HepG2 (cell line): ENCODE measurements at regions not wholly inside any gene's neighbourhood (a gene's known extent, or its start where the extent isn't known, plus 50 kb on each side); places are given as distances from the start of the nearest gene placed in this dataset.

Experiments
- ETV5 ChIP-seq: IDR thresholded peaks from 2 replicates; pipeline ENCODE4 v1.6.1; 2018; ENCODE audit warnings: missing biosample characterization, missing genetic modification reagents, inconsistent platforms, borderline replicate concordance
- FOXO4 ChIP-seq: sonication (generic); formaldehyde crosslinking; conservative IDR thresholded peaks from 2 replicates; pipeline ENCODE4 v1.8.1; 2023; ENCODE audit warnings: missing genetic modification reagents
- GLI4 ChIP-seq: sonication (generic); formaldehyde crosslinking; IDR thresholded peaks from 2 replicates; pipeline ENCODE4 v1.5.1; 2020; ENCODE audit warnings: missing genetic modification reagents, mild to moderate bottlenecking, moderate library complexity, borderline replicate concordance
- SNAI1 ChIP-seq: sonication (generic); formaldehyde crosslinking; IDR thresholded peaks from 2 replicates; pipeline ENCODE4 v1.5.0; 2020; ENCODE audit warnings: mild to moderate bottlenecking, missing genetic modification reagents, borderline replicate concordance
- SRY ChIP-seq: sonication (generic); formaldehyde crosslinking; IDR thresholded peaks from 2 replicates; pipeline ENCODE4 v1.8.0; 2022; ENCODE audit warnings: mild to moderate bottlenecking, missing genetic modification reagents
- TRAFD1 ChIP-seq: sonication (generic); formaldehyde crosslinking; IDR thresholded peaks from 2 replicates; pipeline ENCODE4 v1.5.1; 2020; ENCODE audit warnings: missing genetic modification reagents, mild to moderate bottlenecking, borderline replicate concordance
- ZBTB3 ChIP-seq: sonication (generic); formaldehyde crosslinking; IDR thresholded peaks from 2 replicates; pipeline ENCODE4 v1.4.0; 2020; ENCODE audit warnings: low read depth, mild to moderate bottlenecking, moderate library complexity, missing genetic modification reagents, borderline replicate concordance
- ZFY ChIP-seq: sonication (generic); formaldehyde crosslinking; IDR thresholded peaks from 2 replicates; pipeline ENCODE4 v1.4.0; 2020; ENCODE audit warnings: missing genetic modification reagents
- ZNF101 ChIP-seq: sonication (generic); formaldehyde crosslinking; IDR thresholded peaks from 2 replicates; pipeline ENCODE4 v1.4.0; 2020; ENCODE audit warnings: mild to moderate bottlenecking, low read depth, missing genetic modification reagents, borderline replicate concordance
- ZNF253 ChIP-seq: sonication (generic); formaldehyde crosslinking; IDR thresholded peaks from 2 replicates; pipeline ENCODE4 v1.8.0; 2022; ENCODE audit warnings: mild to moderate bottlenecking, missing genetic modification reagents, borderline replicate concordance
- ZNF30 ChIP-seq: sonication (generic); formaldehyde crosslinking; IDR thresholded peaks from 2 replicates; pipeline ENCODE4 v1.5.0; 2020; ENCODE audit warnings: mild to moderate bottlenecking, missing genetic modification reagents
- ZNF569 ChIP-seq: sonication (generic); formaldehyde crosslinking; IDR thresholded peaks from 2 replicates; pipeline ENCODE4 v1.5.0; 2020; ENCODE audit warnings: mild to moderate bottlenecking, missing genetic modification reagents, moderate library complexity, borderline replicate concordance
- ZNF607 ChIP-seq: sonication (generic); formaldehyde crosslinking; IDR thresholded peaks from 2 replicates; pipeline ENCODE4 v1.5.1; 2020; ENCODE audit warnings: missing genetic modification reagents, mild to moderate bottlenecking, borderline replicate concordance
- ZNF703 ChIP-seq: sonication (generic); formaldehyde crosslinking; IDR thresholded peaks from 2 replicates; pipeline ENCODE4 v1.5.1; 2020; ENCODE audit warnings: missing genetic modification reagents, mild to moderate bottlenecking, moderate library complexity, borderline replicate concordance
- ZNF776 ChIP-seq: sonication (generic); formaldehyde crosslinking; IDR thresholded peaks from 2 replicates; pipeline ENCODE4 v1.4.0; 2020; ENCODE audit warnings: mild to moderate bottlenecking, missing genetic modification reagents
- ZSCAN12 ChIP-seq: sonication (generic); formaldehyde crosslinking; IDR thresholded peaks from 2 replicates; pipeline ENCODE4 v1.9.0; 2021; ENCODE audit warnings: mild to moderate bottlenecking, missing genetic modification reagents
- TF ChIP-seq, protein P1 (sequence below), 2 experiments: sonication (generic) in 1 of 2; formaldehyde crosslinking in 1 of 2; IDR thresholded peaks; 2 replicates each; pipeline versions ENCODE4 v1.5.1 to v1.6.1; 2011 to 2020; ENCODE audit warnings: borderline replicate concordance in 1 of 2, low read depth in 1 of 2, low read length in 1 of 2, mild to moderate bottlenecking in 1 of 2, missing genetic modification reagents in 1 of 2, moderate library complexity in 1 of 2
- TF ChIP-seq, protein P2 (sequence below): sonication (generic); formaldehyde crosslinking; IDR thresholded peaks from 2 replicates; pipeline ENCODE4 v1.4.0; 2020; ENCODE audit warnings: mild to moderate bottlenecking, missing genetic modification reagents, borderline replicate concordance

GRCh38 chr9:94166236-94166975 lies 82.1 kb downstream of the PTPDC1 start (continued):
- TF ChIP-seq ZNF101 (CRISPR knock-in tag) (no peak), ZNF30 (CRISPR knock-in tag) (no peak), ZNF607 (no peak; the same call in 1 of the 2 replicates), ZNF776 (CRISPR knock-in tag) (peak; percentile 78; the same call in 1 of the 2 replicates), ETV5 (CRISPR knock-in tag) (peak; percentile 52; the same call in 1 of the 2 replicates), SRY (CRISPR knock-in tag) (0 out of 2 replicates have a peak, but pooled peaks have one; percentile 20), TRAFD1 (CRISPR knock-in tag) (no peak), ZNF703 (no peak), ZNF569 (CRISPR knock-in tag) (no peak), GLI4 (CRISPR knock-in tag) (no peak), FOXO4 (CRISPR knock-in tag) (no peak), ZFY (CRISPR knock-in tag) (peak; percentile 85), SNAI1 (peak; percentile 36; the same call in 1 of the 2 replicates), ZNF253 (CRISPR knock-in tag) (no peak), ZSCAN12 (CRISPR knock-in tag) (no peak), ZBTB3 (CRISPR knock-in tag) (no peak)
- TF ChIP-seq, protein P1, sequence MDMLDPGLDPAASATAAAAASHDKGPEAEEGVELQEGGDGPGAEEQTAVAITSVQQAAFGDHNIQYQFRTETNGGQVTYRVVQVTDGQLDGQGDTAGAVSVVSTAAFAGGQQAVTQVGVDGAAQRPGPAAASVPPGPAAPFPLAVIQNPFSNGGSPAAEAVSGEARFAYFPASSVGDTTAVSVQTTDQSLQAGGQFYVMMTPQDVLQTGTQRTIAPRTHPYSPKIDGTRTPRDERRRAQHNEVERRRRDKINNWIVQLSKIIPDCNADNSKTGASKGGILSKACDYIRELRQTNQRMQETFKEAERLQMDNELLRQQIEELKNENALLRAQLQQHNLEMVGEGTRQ (IDR thresholded peaks at IDR 0.05; ENCODE audit: low read depth, low read length), result no peak
- TF ChIP-seq, protein P1 (CRISPR knock-in tag; IDR thresholded peaks at IDR 0.05; ENCODE audit: borderline replicate concordance), result no peak
- TF ChIP-seq, protein P2, sequence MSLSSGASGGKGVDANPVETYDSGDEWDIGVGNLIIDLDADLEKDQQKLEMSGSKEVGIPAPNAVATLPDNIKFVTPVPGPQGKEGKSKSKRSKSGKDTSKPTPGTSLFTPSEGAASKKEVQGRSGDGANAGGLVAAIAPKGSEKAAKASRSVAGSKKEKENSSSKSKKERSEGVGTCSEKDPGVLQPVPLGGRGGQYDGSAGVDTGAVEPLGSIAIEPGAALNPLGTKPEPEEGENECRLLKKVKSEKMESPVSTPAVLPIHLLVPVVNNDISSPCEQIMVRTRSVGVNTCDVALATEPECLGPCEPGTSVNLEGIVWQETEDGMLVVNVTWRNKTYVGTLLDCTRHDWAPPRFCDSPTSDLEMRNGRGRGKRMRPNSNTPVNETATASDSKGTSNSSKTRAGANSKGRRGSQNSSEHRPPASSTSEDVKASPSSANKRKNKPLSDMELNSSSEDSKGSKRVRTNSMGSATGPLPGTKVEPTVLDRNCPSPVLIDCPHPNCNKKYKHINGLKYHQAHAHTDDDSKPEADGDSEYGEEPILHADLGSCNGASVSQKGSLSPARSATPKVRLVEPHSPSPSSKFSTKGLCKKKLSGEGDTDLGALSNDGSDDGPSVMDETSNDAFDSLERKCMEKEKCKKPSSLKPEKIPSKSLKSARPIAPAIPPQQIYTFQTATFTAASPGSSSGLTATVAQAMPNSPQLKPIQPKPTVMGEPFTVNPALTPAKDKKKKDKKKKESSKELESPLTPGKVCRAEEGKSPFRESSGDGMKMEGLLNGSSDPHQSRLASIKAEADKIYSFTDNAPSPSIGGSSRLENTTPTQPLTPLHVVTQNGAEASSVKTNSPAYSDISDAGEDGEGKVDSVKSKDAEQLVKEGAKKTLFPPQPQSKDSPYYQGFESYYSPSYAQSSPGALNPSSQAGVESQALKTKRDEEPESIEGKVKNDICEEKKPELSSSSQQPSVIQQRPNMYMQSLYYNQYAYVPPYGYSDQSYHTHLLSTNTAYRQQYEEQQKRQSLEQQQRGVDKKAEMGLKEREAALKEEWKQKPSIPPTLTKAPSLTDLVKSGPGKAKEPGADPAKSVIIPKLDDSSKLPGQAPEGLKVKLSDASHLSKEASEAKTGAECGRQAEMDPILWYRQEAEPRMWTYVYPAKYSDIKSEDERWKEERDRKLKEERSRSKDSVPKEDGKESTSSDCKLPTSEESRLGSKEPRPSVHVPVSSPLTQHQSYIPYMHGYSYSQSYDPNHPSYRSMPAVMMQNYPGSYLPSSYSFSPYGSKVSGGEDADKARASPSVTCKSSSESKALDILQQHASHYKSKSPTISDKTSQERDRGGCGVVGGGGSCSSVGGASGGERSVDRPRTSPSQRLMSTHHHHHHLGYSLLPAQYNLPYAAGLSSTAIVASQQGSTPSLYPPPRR (CRISPR knock-in tag), result no peak
